GM21515 (cell line): ENCODE measurements at regions not wholly inside any gene's neighbourhood (a gene's known extent, or its start where the extent isn't known, plus 50 kb on each side); places are given as distances from the start of the nearest gene placed in this dataset.

Experiments
- ATAC-seq: cut with Tn5 transposase; IDR thresholded peaks from one replicate; pipeline ENCODE4 v1.9.1; 2021; ENCODE audit not compliant: unreplicated experiment

DNA sequence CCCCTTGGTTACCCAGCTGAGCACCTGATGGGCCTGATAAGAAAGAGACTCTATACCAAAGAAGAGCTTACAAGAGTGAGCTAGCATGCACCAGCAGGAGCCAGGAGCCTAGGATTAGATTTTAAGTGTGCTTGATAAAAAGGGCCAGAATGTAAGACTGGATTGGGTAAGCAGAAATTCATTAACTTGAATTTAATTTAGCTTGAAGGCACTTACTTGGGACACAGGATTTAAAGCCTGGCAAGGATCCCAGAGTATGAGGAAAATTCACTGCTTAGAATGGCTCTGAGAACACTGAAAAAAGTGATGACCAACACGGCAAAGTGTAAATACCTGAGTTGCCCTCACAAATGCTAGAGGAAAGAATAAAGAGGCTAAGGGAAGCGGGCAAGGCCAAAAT, 91.3 kb upstream of the RBBP8 start:
- no peak for ATAC-seq

DNA sequence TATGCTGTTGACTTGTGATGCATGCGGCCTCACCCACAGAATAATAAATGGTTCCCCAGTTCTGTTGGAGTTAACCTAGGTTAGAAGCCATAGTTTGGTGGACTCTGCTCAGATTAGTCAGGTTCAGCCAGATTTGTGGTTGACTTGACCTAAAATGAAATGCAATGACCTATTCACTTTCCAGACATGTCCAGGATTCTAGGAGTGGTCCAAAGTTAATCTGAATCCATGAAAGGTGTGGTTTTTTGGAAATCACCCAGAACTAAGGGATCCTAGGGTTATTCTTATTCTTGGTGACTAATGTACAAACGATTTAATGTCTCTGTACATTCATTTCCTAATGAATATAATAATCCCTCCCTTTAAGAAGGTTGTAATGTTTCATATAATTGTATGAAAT, 88.9 kb upstream of the RBBP8 start:
- no peak for ATAC-seq

DNA sequence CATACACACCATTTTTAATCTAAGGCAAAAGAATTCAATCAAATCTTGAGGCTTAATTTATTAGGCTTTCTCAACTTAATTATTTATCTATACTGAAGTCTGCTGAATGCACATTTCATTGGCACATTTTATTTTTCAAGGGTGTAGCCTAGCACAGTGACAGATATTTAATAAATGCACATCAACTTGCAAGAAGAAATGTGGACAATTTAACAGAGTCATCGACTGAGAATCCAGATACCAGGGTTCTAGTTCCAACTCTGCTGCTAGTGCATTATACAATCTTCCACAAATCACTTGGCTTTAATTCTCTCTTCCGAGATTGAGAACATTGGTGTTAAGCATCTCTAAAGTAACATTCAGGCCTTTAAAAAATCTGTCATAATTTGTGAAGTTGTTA, 88.5 kb upstream of the RBBP8 start:
- ATAC-seq: no peak

DNA sequence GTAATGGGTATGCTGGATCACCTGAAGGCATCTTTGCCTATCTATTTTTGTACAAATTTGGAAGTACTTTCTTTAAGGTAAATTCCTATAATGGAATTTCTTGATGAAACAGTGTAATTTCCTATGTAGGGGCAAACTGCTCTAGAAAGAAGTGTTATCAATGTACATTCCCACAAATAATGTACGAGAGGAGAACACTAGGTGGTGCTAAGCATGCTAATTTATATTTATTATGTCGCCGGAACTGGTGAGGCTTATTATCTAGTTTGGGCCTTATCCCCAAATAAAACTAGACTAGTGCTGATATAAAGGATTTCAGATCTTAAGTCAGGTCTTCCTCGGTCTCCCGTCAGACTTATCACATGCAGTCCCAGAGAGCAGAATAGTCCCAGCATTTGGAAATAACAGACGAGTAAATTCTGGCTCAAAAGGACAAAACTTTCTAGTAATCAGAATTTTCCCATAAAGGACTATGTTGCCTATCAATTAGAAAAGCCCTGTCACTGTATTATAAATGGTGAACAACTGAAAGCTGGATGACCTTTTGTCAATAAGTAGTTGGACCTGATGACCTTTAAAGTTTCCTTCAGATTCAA, 86.9 kb upstream of the RBBP8 start:
- ATAC-seq: no peak

DNA sequence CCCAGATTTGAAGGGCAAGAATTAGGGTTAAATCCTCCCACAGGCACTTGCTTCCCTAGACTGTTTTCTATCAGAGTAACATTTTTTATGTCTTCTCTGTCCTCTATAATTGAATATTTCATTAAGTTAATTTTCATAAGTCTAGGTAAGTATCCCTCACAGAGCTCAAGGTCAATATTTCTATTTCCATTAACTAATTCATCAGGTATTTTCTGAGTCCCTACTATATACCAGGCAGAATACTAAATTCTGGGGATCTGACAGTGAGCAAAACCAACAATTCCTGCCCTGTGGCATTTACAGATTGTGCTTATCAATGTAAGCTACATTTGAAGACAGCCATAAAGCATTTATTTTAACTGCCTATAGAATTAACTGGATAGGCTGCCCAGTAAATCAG, 86.4 kb upstream of the RBBP8 start:
- no peak for ATAC-seq

DNA sequence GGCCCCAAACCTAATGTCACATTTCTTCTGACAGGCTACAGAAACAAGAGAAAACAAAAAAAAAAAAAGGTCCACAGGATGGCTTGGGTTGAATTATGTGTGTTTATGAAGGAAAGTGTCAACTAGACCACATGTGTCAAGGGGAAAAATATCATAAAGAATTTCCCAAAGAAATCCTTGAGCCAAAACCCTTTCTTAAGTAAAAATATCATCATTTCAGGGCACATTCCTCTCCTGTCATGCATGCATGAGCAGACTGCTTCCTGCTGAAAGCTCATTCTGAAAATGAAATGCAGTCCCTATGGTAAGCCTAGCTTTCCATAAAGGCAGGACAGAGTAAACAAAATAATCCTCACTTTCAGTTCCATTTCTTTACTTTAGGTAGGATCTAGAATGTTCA, 85.7 kb upstream of the RBBP8 start:
- no peak for ATAC-seq

DNA sequence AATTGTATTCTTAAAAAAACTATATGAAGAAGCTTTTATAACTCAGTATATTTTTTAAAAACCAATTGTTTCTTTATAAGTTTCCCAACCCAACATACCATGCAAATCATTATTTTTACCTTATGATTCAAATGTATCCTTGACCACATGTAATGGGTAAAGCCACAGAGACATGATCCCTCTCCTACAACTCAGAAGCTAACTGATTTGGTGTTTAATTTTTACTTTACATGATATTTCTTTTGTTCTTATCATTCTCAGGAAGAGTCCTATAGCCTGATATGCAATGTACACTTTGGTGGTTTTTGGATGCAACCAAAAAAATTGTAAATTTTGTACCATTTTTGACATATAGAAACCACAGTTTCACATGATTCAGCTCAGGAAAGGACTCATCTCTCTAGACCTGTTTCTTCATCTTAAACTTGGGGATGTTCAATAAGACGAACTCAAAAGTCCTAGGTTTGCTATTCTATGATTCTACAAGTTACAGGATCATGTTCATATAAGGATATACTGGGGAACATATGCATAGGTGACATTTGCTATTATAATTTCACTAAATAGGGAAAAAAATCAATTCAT, 85.2 kb upstream of the RBBP8 start:
- ATAC-seq: no peak

DNA sequence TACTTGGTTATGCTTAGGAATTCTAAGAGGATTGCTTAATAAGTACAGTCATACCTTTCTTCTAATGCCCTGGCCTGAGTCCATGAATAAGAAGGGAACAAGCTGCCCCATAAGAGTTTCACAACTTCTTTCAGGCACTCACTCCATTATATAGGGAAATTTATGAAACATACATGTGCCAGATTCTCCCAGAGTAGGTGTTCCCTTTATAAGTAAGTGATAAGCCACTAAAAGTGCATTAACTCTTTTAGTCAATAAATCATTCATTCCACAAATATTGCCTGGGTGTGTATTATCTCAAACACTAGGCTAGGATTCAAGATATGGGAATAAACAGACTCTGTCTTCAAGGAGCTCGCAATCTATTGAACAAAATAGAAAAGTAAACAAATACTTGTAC, 84.5 kb upstream of the RBBP8 start:
- ATAC-seq: no peak

DNA sequence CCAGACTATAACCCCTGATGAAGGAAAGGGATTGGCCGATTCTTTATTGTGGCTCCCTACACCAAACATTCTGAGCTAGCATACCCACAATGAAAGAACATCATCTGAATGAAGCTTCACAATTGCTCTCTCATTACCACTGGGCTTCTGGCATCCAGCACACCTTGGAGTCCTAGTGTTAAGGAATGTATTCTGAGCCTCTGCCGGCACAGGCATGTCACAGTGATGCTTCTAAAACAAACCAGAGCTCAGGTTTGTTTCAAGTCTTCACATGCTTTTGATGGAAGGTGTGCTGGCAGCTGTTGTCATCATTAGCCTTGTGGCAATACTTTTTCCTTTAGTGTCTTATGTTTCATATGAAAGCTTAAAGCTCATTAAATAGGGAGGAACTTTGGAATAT, 76.3 kb upstream of the RBBP8 start:
- no peak for ATAC-seq

DNA sequence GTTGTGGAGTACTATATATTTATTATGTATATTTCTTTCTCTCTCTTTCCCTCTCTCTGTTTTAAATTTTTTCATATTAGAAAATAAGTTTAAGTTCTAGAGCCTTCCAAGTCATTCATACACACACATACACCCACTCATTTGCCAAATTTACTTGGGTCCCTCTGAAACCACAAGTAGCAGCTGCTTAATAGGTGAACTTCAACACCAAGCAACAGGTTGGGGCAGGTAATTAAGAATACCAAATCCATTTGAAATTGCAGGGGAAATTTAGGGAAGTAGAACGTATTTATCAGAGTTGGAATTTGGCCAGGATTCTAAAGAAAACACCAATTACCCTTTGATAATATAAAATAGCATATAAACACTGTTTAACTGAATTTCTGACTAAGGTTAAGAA, 75.0 kb upstream of the RBBP8 start:
- no peak for ATAC-seq

DNA sequence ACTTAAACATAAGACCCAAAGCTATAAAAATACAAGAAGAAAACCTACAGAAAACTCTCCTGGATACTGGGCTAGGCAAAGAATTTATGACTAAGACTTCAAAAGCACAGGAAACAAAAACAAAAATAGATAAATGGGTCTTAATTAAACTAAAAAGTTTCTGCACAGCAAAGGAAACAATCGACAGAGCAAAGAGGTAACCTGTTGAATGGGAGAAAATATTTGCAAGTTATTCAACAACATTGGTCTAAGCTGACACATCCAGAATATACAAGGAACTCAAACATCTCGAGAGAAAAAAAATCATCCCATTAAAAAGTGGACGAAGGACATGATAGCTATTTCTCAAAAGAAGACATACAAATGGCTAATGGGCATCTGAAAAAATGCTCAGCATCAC, 72.3 kb upstream of the RBBP8 start:
- no peak for ATAC-seq

DNA sequence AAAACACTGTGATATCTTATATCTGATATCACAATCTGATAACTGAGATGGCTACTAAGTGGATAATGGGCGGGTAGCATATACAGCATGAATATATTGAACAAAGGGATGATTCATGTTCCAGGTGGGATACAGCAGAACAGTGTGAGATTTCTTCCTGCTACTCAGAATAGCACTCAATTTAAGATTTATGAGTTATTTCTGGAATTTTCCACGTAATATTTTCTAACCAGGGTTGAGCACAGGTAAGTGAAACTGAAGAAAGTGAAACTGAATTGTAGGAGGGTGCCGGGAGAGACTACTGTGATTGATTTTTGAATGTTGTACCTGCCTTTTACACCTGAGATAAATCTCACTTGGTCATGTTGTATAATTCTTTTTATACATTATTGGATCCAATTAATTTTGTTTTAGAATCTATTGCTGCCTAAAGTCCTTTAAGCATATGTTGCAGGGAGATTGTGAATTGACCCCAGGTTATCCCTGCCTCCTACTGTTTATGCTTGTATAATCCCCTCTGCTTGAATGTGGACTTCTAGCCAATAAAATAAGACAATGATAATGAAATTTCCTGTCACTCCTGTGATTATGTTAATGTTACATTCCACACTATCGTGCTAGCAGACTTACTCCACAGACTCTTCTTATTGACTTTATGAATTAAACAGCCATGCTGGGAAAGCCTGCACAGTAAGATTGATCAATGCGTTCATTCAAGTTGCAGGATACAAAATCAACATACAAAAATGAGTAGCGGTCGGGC, 67.6 kb upstream of the RBBP8 start:
- no peak for ATAC-seq

DNA sequence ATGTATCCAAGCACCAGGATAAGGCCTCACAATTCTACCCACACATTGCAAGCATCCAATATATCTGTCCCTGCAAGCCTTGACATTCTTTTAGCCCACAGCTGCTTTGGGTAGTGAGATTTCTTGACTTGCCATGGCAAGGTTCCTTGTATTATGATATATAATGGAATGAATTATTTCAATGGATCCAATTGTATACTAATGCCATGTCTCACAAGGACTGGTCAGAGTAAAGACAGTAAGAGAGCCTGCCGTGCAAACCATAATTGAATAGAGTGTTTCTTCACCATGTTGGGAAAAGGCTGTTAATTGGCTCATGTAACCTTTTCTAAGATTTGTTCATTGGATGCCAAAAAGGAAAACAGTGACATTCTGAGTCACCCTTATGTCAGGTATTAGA, 64.3 kb upstream of the RBBP8 start:
- no peak for ATAC-seq

DNA sequence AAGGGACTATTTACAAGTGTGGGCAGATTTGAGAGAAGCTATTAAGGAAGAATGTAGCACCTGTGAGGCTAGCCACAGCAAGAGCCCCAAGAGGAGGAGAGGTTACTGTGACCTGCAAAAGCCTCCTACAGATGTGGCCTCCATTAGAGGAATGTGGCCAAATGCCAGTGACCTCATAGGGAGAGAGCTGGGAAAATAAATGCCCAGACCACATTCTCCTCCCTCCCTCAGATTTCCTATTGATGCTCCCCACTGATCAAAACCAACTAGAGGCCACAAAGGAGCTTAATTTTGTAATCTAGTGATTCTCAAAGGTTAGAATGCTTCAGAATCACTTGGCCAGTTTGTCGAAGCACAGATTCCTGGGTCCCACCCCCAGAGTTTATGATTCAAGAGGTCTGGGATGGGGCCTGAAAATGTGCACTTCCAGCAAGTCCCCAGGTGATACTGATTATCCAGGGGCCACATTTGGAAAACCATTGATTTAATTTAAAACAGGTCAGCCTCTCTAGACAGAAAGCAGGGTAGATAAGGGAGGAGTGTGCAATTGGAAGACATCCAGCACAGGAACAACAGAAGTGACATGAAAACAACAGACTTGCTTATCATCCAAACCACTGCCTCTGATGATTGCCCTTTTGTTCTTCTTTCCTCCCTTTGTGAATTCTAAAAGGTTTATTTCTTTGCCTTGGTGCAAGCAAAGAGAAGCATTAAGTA, 61.2 kb upstream of the RBBP8 start:
- no peak for ATAC-seq

DNA sequence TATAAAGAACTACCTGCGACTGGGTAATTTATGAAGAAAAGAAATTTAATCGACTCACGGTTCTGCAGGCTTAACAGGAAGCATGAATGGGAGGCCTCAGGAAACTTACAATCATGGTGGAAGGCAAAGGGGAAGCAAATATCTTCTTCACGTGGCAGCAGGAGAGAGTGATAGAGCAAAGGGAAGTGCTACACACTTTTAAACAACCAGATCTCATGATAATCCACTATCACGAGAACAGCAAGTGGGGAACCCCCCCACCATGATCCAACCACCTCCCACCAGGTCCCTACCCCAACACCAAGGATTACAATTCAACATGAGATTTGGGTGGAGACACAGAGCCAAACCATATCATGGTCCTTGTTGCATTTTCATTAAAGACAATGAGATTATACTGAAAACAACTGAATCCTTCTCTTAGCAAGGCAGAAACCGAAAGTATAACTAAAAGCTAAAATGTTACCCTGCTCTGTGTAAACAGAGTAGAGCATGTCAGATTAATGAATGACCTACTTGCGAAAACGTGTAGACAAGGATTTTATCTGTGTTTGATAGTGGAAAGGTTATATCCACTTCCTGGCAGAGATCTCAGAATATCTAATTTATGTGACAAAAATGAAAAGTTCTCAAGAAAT, 60.1 kb upstream of the RBBP8 start:
- no peak for ATAC-seq

DNA sequence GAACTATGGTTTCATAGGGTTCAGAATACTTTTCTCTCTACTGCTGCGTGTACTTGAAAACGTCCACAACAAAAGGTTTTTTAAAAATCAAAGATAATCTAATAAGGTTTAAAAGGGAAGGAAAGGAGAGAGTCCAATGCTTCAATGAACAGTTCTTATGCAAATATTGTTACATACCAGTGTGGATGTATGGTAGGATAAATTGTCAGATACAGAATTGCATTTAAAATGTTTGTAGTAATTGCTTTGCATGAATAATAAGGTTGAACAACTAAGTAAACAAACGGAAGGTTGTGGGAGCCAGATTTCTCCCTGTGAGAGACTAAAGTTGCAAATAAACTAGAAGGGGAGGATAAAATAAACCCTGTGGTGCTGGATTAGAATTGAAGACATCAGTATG, 53.8 kb upstream of the RBBP8 start:
- no peak for ATAC-seq

DNA sequence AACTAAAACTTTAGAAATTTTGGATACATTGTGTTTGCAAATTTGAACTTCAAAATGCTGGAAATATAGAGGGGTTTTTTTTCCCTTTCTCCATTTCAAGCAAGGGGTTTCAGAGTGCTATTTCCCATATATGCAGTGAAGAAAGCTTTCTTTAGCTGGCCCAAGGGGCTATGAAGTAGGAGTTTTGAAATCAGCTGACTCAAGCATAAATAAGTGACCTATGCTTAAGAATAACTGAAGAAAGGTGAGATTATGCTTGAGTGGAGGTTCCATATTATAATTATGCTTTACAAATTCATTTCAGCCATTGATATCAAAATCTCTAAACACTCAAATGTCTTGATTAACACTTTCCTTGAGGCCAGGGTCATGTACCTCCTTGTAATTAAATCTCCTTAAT, 51.0 kb upstream of the RBBP8 start:
- no peak for ATAC-seq

DNA sequence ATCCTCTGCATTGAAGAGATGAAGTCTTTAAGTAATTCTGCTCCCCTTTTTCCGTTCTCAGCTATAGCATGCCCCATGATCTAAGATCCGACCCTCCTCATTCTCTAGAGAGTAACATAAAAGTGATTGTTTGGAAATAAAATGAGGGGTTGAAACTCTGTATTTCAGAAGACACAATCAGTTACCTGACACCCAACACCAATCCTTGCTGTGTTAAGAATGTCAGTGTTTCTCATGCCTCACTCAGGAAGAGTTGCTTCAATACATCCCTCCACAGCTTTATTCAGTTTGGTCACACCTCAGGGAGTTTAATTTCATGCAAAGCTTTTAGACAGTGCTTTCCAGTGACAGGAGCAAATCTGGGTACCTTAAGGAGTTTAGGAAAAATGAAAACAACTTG, 49.9 kb upstream of the RBBP8 start:
- ATAC-seq: no peak
